ENCODE measurements at regions not wholly inside any gene's neighbourhood (a gene's known extent, or its start where the extent isn't known, plus 50 kb on each side); places are given as distances from the start of the nearest gene placed in this dataset.

DNA sequence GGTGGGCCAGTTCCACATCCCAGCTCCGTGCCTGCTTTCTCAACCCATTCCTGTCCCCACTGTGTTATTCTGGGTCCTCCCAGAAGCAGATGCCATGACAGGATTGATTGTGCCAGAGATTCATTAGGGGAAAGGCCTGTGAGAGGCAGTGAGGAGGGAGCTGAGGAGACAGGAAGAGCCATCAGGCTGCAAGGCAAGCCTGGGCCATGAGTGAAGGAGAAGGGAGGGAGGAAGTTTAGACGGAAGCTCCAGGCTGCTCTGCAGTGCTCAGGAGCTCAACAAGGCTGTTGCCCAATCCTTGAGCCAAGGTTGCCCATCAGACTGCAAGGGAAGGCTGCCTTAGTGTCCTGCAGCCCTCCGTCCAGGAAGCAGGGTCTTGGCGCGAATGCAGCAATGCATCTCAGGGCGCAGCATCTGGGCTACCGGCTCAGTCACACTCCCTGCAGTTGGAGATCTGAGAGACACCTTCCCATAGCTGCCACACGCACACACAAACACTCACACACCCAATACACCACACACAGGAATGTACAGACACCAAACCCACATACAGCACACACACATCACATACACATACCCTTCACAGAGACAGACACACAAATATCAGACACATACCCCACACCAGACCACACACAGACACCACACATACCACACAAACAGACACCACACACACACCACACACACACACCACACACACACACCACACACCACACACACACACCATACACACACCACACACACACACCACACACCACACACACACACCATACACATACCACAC lies 139.5 kb upstream of the NDUFV2 start:
- DNase-seq = no peak

DNA sequence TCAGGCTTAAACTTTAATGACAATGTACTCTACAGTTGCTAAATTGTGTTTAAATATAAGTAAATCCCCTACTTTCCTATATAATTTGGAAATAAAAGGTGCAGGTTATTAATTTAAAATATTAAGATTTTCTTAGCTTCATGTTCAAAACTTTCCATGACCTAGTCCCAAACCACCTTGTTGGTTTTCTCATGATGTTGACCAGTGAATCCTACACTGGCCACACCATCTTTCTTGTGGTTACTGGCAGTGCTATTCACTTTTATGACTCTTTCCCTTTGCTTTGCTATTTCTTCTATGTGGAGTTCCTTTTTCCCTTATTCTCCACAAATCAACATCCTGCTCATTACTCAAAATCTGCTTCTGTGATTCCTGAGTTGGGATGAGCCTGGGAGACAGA lies 138.6 kb upstream of the NDUFV2 start:
- DNase-seq = no peak

DNA sequence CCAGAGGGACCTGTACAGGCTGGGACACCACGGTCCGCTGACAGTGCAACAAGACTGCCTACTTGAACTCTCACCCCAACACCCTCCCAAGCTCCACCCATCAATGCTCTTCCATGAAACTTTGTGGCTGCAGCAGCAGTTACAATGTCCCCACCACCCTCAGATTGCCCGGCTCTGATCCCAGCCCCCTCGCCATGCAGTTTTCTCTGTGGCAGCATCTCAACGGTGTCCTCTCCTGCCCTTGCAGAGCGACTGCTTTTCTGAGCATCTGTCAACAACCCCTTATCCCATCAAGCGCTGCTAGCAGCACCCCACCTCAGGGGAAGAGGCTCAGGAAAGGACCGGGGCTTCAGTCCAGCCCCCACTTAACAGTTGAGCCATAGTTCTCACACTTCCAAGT lies 137.1 kb upstream of the NDUFV2 start:
- DNase-seq = no peak

DNA sequence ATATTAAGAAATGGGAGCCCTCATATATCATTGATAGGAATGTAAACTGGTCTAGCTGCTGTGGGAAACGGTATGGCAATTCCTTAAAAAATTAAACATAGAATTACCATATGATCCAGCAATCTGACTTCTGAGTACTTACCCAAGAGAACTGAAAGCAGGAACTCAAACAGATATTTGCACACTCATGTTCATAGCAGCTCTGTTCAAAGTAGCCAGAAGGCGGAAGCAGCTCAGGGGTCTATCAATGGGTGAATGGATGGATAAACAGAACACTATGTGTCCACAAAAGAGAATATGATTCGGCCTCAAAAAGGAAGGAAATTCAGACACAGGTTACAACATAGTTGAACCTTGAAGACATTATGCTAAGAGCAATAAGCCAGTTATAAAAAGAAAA lies 135.7 kb upstream of the NDUFV2 start:
- no peak for DNase-seq

DNA sequence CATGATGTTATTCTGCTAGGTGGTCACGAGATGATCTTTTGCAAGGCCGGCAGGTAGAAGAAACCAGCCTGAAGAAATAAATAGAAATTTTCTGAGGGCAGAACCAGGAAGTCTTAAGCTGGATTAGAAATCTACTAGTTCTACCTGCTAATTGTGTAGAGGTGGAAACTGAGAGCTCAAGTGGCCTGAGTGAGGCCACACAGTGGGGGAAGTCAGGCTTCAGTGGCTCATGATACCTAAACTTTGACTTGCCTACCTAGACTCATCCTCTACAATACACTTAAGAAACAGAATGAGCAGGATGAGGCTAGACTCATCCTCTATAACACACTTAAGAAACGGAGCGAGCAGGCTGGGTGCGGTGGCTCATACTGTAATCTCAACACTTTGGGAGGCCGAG lies 134.9 kb upstream of the NDUFV2 start:
- DNase-seq = no peak

DNA sequence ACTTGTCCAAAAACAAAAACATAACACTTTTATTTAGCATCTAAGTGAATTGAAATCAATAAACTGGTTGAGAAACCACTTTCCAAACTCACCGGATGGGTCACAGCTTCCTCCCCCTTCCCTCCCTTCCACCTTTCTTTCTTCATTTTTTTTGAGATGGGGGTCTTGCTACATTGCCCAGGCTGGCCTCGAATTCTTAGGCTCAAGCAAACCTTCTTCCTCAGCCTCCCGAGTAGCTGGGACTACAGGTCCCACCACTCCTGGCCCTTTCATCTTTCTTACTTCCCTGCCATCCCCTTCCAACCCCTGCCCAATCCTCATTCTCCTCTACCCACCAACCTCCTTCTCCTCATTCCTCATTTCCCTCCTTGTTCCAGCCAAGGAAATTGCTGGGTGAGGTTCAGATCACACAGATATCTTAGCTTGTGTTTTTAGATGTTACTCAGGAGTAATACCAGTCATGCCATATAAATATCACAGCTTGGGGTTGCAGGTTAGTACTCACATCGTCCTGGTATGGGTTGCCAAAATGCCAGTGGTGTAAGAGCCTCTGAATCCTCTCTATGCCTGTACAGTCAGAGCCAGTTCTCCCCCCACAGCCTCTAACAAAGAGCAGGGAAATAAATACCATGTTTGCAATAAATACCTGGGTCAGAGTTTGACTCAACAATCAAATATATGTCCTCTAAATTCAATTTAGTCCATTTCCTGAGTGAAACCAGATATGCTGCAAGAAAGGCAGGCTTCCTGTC lies 132.7 kb upstream of the NDUFV2 start:
- DNase-seq = no peak

DNA sequence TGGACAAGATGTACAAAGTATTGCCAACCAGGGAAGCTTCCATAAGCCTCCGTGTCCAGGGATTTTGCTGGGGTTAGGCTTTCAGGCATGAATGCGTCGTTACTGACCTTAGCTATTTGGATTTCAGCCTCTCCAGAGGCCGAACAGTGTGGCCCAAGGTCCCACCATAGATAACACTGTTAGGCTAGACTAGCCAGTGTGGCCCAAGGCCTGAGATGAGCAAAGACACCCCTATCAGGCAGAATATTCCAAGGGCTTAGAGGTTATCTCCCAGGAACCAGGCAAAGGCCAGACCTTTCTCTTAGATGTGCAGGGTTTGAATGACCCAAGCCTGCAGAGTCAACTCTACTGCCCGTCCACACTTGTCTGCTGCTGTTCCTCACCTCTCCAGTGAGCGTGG lies 131.7 kb upstream of the NDUFV2 start:
- DNase-seq = no peak

DNA sequence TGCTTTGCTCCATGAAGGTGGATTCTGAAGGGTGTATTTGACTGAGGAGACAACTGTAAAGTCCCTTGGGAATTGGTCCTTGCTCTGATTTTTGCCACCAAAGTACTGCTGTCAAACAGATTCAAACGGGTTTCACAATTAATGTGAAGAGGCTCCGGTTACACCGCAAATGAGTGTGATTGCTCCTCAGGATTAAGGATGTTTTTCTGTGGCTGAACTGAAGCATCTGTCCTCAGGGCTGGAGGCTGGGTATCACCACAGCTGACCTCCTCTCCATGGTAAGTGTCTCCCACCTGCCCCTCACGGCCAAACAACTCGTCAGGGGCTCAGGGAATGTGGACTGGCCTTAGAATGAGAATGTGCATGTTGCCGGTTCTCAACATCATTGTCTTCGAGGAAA lies 130.4 kb upstream of the NDUFV2 start:
- DNase-seq = no peak

DNA sequence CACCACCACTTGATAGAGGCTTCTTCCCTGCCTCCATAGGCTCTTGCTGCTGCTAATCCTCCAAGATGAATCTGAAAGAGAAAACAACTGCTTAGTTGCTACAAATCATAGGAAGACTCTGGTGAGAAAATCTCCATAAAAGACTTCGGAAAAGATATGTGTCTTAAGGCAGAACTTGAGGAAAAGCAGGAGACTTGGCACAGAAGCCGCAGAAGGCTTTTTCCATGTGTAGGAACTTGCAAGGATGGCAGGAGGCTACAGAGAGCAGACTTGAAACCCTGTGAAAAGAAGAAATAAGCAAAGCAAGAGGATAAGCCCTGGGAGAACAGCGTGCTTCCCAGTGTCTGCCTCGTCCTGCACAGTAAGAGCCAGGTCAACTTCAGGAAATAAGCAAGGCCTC lies 128.2 kb upstream of the NDUFV2 start:
- DNase-seq = no peak

DNA sequence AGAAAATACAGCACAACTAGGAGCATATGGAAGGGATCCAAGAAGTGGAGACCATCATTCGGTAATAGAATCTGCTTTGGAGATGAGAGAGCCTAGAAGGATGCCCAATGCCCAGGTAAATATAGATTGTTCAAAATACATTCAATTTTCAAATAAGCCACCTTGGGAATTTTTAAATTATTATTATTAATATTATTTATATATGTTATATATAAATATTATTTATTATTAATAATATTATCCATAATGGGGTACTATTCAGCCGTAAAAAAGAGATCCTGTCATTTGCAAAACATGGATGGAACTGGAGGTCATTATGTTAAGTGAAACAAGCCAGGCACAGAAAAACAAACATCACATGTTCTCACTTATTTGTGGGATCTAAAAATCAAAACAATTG lies 127.8 kb upstream of the NDUFV2 start:
- DNase-seq = no peak

DNA sequence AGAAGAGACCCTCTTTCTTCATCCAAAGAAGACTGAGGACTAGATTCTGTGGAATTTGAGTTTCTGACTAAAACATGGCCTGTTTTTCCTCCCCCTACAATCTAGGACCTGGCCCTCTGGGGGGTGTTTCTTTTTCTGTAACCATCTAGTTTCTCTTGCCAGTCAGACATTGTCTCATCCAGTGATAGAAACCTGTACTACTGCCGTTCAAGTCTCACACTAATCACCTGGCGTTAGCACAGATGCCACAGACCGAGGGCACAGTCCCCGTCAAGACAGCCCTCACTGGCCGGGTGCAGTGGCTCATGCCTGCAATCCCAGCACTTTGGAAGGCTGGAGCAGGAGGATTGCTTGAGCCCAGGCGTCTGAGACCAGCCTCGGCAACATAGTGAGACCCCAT lies 126.9 kb upstream of the NDUFV2 start:
- no peak for DNase-seq

DNA sequence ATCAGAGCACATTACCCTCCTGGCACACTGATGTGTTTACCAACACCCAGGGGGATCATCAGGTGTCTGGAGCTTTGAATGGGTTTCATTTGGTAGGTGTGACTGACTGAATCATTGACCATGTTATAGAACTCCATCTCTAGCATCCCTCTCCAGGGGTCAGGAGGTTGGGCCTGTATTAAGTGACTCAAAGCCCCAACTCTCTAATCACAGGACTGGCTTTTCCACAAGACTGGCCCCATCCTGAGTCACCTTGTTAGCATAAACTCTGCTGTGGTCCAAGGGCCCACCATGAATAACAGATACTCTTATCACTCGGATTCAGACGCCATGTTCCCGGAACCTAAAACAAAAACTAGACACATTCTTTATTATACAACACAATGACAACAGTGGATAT lies 125.9 kb upstream of the NDUFV2 start:
- no peak for DNase-seq

DNA sequence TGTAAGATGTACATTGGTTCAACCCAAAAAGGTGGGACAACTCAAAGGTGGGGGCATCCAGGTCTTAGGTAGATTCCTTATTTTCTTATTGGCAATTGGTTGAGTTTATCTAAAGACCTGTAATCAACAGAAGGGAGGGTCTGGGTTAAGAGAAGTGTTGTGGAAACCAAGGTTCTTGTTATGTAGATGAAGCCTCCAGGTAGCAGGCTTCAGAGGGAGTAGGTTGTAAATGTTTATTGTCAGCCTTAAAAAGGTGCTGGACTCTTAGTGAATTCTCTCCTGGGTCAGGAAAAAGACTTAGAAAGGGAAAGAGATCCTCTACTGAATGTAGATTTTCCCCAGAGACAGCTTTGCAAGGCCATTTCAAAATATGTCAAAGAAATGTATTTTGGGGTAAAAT lies 125.3 kb upstream of the NDUFV2 start:
- DNase-seq = no peak

DNA sequence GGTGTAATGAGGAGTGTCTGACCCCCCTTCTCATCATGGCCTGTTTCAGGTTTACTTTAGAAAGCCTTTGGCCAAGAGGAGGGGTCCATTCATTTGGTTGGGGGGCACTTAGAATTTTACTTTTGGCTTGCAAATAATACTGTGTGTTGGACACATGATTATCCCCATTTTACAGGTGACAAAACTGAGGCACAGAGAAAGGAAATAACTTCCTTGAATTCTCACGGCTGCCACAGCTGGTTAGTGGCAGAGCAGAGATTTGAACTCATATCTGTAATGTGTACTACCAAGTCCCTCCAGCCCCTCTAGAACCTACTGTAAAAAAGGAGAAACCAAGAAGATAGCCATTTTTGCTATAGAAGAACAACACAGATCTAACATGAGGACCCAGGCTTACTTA lies 124.8 kb upstream of the NDUFV2 start:
- DNase-seq = no peak

DNA sequence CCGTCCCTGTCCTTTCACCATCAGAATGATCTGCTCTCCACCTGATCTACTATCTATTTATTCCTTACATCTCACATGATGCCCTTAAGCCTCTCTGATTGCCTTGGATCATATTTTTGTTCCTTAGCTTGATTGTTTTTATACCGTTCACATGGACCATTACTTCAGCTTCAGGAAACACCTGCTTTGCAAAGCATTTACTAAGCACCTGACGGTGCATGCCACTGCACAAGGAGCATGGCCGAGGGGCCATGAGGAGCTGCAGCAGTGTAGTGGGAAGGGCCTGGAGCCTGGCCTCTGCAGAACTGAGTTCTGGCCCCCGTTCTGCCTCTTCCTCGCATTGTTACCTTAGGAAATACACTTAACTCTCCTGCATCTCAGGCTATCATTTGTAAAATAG lies 124.1 kb upstream of the NDUFV2 start:
- no peak for DNase-seq

DNA sequence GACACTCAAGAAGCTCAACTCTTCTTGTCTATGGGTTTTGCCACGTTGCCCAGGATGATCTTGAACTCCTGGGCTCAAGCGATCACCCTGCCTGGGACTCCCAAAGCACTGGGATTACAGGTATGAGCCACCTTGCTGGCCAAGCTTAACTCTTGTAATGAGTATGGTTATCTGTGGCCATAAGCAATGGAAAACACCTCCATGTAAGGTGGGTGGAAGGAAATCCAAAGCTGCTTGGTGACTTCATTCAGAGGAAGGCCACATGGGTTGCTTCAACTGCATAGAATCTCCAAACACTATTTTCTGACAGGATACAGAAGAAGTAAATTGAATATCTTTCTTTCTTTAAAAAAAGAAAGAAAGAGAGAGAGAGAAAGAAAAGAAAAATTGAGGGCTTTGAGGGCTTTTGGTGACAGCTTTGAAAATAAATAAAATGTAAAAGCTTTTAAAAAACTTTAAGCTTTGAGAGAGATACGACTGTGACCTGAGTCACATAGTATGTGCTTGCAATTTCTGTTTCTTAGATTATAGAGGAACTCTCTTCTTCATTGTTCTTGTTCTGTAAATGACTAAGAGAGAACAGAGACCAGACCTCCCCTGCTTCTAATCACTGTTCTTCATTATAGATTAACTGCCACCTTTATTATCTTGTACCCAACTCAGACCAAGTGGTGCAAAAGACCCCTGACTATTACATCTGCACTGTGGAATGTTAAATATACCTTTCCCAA lies 123.1 kb upstream of the NDUFV2 start:
- DNase-seq = no peak

DNA sequence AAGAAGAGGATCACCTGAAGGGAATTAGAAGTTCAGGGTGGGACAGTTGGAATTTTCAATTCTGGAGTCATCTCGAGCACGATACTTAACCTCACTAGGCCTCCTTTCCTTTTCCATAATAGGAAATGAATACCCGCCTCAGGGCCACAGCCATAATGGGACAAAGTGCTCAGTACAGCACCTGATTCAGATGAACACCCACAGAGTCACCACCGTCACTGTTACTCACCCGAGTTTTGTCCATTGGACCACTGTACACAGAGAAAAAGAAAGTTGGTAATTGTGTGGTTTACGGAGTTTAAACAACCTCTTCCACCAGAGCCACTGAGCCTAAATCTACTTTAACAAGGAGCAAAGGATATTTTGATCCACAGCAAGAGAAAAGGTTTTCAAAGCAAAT lies 122.0 kb upstream of the NDUFV2 start:
- no peak for DNase-seq

DNA sequence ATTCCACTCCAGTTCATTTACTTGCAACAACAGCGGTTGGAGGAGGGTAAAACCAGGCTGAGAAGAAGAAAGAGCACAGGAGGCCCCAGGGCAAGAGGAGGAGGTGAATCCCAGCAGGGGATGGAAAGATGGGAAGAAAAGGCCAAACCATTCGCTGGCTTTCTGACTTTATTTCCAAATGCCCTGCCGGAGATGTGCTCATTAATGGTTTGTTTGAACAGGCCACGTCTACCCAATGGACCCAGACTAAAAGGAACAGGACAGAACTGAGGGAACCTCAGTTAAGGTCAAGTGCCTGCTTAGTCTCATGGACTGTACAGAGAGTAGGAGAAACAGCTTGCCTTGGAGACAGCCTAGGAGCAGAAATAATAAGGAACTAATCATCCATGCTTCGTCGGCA lies 121.6 kb upstream of the NDUFV2 start:
- DNase-seq = no peak

DNA sequence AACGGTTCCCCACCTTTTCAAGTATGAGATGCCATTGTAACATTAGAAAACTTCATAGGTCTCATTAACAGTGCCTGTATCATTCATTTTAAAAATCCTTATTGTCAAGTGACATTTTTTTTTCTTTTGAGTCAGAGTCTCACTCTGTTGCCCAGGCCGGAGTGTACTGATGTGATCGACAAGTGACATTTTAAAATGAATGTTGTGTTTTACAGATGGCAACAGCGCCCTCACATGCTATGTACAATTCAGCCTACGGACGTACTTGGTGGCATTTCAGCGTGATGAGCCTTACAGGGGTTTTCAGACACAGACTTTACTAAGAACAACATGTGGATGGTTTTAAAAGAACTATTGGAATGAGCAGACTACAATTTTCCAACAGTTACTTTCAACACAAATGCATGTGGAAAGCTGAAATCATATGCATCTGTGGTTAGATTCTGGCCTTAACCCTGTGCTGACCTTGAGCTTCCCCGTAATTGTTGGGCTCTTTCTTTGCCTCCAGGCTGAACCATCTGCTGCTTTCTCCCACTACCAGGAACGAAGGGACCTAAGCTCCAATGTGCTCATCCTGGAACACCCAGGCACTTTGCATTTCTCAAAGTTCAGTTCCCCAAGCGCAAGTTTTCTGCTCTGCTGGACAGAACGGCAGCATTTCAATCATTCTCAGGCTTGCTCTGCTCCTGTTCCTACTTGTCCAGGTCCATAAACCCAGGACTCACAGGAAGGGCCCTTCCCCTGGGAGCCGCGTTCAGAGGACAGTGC lies 119.9 kb upstream of the NDUFV2 start:
- DNase-seq = peak in 9 of 58 donors; percentile 1 to 30 (median 13)

DNA sequence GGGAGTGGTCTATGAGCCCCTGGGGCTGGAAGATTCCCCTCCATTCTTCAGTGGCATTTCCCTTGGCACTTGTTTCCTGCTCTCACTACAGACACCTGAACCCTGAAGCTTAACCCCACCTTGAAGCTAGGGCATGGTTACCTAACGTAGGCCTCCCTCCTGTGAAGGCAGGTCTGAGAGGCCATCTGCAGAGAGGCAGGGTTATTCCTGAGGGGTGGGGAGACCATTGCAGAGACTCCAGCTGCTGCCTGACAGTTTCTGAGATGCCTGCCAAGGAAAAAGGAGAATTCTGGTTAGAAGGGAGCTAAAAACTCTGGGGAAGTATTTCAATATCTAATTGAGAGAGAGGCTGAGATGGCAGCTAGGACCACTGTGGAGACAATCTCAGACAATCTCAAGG lies 119.3 kb upstream of the NDUFV2 start:
- DNase-seq = no peak

DNA sequence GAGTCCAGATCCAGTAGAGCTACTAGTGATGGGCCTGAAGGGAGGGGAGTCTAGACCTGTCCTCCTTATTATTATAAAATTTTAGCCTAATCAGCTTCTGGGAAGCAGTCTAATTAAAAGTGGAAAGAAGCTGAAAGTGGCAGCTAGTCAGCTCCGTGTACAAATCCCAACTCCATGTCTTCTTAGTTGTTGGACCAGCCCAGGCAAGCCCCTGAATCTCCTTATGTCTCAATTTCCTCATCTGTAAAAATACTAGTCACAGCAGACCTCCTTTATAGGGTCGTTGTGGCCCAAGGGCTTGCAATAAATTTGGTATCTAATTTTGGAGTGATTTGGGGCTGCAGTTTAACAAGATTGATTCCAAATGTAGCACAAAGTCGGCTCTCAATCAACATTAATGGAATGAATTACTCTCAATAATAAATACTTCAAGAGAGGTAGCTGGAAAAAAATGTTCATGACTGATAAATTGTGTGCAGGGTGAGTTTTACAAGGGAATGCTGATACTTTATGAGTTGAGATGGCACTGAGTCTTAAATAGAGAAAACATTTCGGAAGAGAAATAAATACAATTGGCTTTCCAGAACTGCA lies 118.3 kb upstream of the NDUFV2 start:
- no peak for DNase-seq
